ENCODE measurements at regions not wholly inside any gene's neighbourhood (a gene's known extent, or its start where the extent isn't known, plus 50 kb on each side); places are given as distances from the start of the nearest gene placed in this dataset.
"Not testable (repeated sequence)": the region's sequence is repeated elsewhere in the genome, so short reads cannot be mapped to it uniquely, and the experiment has no call there.

GRCh38 chr1:95790136-95790535, 556.1 kb downstream of the RWDD3 start:
- TF ChIP-seq ZFX (IDR thresholded peaks at IDR 0.05; ENCODE audit: borderline replicate concordance) = no peak
- no peak for TF ChIP-seq CTCF (IDR thresholded peaks at IDR 0.05)

GRCh38 chr1:95793893-95794292, 559.9 kb downstream of the RWDD3 start:
- TF ChIP-seq CTCF (IDR thresholded peaks at IDR 0.05) (peak; percentile 45), ZFX (IDR thresholded peaks at IDR 0.05; ENCODE audit: borderline replicate concordance) (no peak)
- no peak overlapping the region for H3K27ac ChIP-seq

More at GRCh38 chr1:95790136-95790535, 556.1 kb downstream of the RWDD3 start:
- no peak overlapping the region for H3K27ac ChIP-seq

GRCh38 chr1:95797761-95798160, 563.8 kb downstream of the RWDD3 start:
- H3K27ac ChIP-seq = not testable (repeated sequence)

- no peak overlapping the region for H3K27ac ChIP-seq
- TF ChIP-seq ZFX (IDR thresholded peaks at IDR 0.05; ENCODE audit: borderline replicate concordance) (no peak), CTCF (IDR thresholded peaks at IDR 0.05) (no peak)
Measured at GRCh38 chr1:95806171-95806570, 572.2 kb downstream of the RWDD3 start.

GRCh38 chr1:95809391-95809790, 575.4 kb downstream of the RWDD3 start:
- TF ChIP-seq CTCF (IDR thresholded peaks at IDR 0.05) (no peak), ZFX (IDR thresholded peaks at IDR 0.05; ENCODE audit: borderline replicate concordance) (no peak)
- H3K27ac ChIP-seq = no peak overlapping the region

GRCh38 chr1:95815511-95815910, 581.5 kb downstream of the RWDD3 start:
- no peak for TF ChIP-seq ZFX (IDR thresholded peaks at IDR 0.05; ENCODE audit: borderline replicate concordance)
- TF ChIP-seq CTCF (IDR thresholded peaks at IDR 0.05) = no peak

GRCh38 chr1:95829556-95829955, 595.5 kb downstream of the RWDD3 start:
- no peak for TF ChIP-seq ZFX (IDR thresholded peaks at IDR 0.05; ENCODE audit: borderline replicate concordance)
- TF ChIP-seq CTCF (IDR thresholded peaks at IDR 0.05) = no peak
- H3K27ac ChIP-seq = no peak overlapping the region

More at GRCh38 chr1:95815511-95815910, 581.5 kb downstream of the RWDD3 start:
- H3K27ac ChIP-seq = no peak overlapping the region

GRCh38 chr1:95832370-95832769, 598.4 kb downstream of the RWDD3 start:
- H3K27ac ChIP-seq = no peak overlapping the region
- TF ChIP-seq ZFX (IDR thresholded peaks at IDR 0.05; ENCODE audit: borderline replicate concordance) = no peak
- no peak for TF ChIP-seq CTCF (IDR thresholded peaks at IDR 0.05)
